KMS-11 (cell line): ENCODE measurements at regions not wholly inside any gene's neighbourhood (a gene's known extent, or its start where the extent isn't known, plus 50 kb on each side); places are given as distances from the start of the nearest gene placed in this dataset.

Experiments used
- H2AFZ ChIP-seq: fragments of 200-600 bp; sonication (generic); 2 replicates; pipeline ENCODE4 v1.6.1; 2016; ENCODE audit warnings: antibody characterized with exemption, mixed run types, low read depth
- H3K27ac ChIP-seq: fragments of 200-600 bp; sonication (generic); 2 replicates; pipeline ENCODE4 v1.6.1; 2016; ENCODE audit warnings: mild to moderate bottlenecking, mixed run types
- H3K27me3 ChIP-seq: fragments of 200-600 bp; sonication (generic); 2 replicates; pipeline ENCODE4 v1.6.1; 2017; ENCODE audit warnings: mild to moderate bottlenecking, low read depth, mixed run types, moderate library complexity; ENCODE audit not compliant: insufficient read depth
- H3K36me3 ChIP-seq: fragments of 200-600 bp; sonication (generic); 2 replicates; pipeline ENCODE4 v1.6.1; 2017; ENCODE audit warnings: mild to moderate bottlenecking, mixed run types; ENCODE audit not compliant: insufficient read depth
- H3K4me1 ChIP-seq: fragments of 200-600 bp; sonication (generic); 2 replicates; pipeline ENCODE4 v1.6.1; 2016; ENCODE audit warnings: mild to moderate bottlenecking, low read depth, mixed run types; ENCODE audit not compliant: poor library complexity, severe bottlenecking
- H3K4me2 ChIP-seq: fragments of 200-600 bp; sonication (generic); 2 replicates; pipeline ENCODE4 v1.7.0; 2016; ENCODE audit warnings: mild to moderate bottlenecking, mixed run types
- H3K4me3 ChIP-seq: fragments of 200-600 bp; sonication (generic); IDR thresholded peaks from 2 replicates; pipeline ENCODE4 v1.6.1; 2017; ENCODE audit warnings: low read depth, low read length, mixed read lengths; ENCODE audit not compliant: insufficient read depth
- H3K79me2 ChIP-seq: fragments of 200-600 bp; sonication (generic); 2 replicates; pipeline ENCODE4 v1.6.1; 2016; ENCODE audit warnings: low read depth, mixed run types; ENCODE audit not compliant: insufficient read depth
- H3K9ac ChIP-seq: fragments of 200-600 bp; sonication (generic); 2 replicates; pipeline ENCODE4 v1.6.1; 2016; ENCODE audit warnings: mild to moderate bottlenecking, mixed run types
- H4K20me1 ChIP-seq: fragments of 200-600 bp; sonication (generic); 2 replicates; pipeline ENCODE4 v1.6.1; 2016; ENCODE audit warnings: mild to moderate bottlenecking, mixed run types; ENCODE audit not compliant: insufficient read depth
- TF ChIP-seq, protein P1 (sequence below): fragments of 200-600 bp; sonication (generic); conservative IDR thresholded peaks from 2 replicates; pipeline ENCODE4 v1.6.1; 2017; ENCODE audit warnings: low read depth, mild to moderate bottlenecking, antibody characterized with exemption, low read length, moderate library complexity, mixed read lengths

DNA sequence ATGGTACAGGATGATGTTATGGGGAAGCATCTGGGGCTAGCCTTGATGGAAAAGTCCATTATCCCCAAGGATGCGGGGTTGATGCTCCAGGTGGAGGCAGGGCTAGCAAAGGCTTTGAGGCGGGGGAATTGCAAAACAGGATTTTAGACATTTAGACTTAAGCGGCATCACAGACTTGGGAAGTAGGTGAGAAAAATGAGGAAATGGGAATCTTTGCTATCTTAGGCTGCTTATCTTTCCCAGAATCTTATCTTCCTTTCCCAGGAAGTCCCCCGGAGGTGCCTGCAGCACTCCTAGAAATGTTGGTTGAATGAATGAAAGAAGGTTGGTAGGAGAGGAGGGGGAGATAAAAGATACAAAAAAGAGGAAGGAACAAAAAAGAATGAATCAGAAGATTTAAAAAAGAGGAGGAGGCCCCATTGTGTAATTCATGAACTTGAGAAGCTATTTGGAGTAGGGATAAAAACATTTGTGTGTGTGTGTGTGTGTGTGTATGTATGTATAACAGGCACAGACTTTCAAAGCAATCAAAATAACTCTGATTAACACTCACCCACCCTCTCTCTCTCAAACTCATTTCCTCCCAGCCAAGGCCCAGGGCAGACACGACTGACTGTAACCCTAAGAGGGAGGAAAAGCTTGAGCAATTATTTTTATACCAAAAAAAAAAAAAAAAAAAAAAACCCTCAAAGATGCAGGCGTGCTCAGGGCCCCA, 62.5 kb upstream of the TBX3 start:
- Histone ChIP-seq H4K20me1 (no peaks in the 10 kb centered on the region), H2AFZ (no peak overlapping the region), H3K4me2 (no peak overlapping the region), H3K27me3 (no peaks in the 10 kb centered on the region), H3K4me3 (no peak overlapping the region), H3K9ac (no peak overlapping the region), H3K27ac (no peak overlapping the region), H3K36me3 (no peaks in the 10 kb centered on the region), H3K79me2 (no peaks in the 10 kb centered on the region), H3K4me1 (no peaks in the 10 kb centered on the region)
- TF ChIP-seq, protein P1, sequence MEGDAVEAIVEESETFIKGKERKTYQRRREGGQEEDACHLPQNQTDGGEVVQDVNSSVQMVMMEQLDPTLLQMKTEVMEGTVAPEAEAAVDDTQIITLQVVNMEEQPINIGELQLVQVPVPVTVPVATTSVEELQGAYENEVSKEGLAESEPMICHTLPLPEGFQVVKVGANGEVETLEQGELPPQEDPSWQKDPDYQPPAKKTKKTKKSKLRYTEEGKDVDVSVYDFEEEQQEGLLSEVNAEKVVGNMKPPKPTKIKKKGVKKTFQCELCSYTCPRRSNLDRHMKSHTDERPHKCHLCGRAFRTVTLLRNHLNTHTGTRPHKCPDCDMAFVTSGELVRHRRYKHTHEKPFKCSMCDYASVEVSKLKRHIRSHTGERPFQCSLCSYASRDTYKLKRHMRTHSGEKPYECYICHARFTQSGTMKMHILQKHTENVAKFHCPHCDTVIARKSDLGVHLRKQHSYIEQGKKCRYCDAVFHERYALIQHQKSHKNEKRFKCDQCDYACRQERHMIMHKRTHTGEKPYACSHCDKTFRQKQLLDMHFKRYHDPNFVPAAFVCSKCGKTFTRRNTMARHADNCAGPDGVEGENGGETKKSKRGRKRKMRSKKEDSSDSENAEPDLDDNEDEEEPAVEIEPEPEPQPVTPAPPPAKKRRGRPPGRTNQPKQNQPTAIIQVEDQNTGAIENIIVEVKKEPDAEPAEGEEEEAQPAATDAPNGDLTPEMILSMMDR = no peak

DNA sequence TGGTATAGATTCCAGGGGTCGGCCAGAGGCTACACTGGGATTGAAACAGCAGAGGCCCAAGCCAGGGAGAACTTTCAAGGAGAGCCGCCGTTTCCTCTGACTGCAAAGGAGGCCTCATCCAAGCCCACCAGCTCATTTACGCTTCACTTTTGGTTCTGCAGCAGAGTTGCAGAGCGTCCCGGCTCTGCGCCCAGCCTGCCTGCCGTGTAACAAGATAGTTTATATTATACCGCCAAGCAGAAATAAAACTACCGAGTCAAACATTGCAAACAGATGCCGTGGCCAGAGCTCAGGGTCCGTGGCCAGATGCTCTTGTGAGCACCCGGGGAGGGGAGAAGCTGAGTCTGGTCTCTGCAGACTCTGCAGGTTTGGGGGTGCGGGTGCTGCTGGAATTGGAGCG, 60.7 kb upstream of the TBX3 start:
- Histone ChIP-seq H4K20me1 (no peaks in the 10 kb centered on the region), H3K4me2 (no peak overlapping the region), H3K4me3 (no peak overlapping the region), H3K4me1 (no peaks in the 10 kb centered on the region), H2AFZ (no peak overlapping the region), H3K79me2 (no peaks in the 10 kb centered on the region), H3K36me3 (no peaks in the 10 kb centered on the region), H3K27me3 (no peaks in the 10 kb centered on the region), H3K27ac (no peak overlapping the region), H3K9ac (no peak overlapping the region)
- TF ChIP-seq, protein P1 = no peak

DNA sequence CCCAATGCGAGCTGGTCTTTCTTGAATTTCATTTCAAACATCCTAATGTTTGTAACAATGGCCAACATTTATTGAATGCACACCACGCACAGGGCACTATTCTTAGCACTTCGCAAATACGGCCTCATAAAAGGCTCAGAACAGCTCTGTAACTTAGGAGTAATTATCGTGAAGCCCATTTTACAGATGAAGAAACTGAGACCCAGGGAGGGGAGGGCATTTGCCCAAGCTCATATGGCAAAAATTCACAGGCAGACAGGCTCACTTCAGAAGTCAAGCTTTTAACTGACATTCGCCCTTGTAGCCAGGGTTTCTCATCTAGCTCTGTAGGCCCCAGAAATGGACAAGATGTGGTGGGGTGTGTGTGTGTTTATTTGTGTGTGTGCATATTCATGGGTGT, 60.3 kb upstream of the TBX3 start:
- Histone ChIP-seq H4K20me1 (no peaks in the 10 kb centered on the region), H3K9ac (no peak overlapping the region), H3K27me3 (no peaks in the 10 kb centered on the region), H3K36me3 (no peaks in the 10 kb centered on the region), H3K79me2 (no peaks in the 10 kb centered on the region), H2AFZ (no peak overlapping the region), H3K4me1 (no peaks in the 10 kb centered on the region), H3K27ac (no peak overlapping the region), H3K4me3 (no peak overlapping the region), H3K4me2 (no peak overlapping the region)
- TF ChIP-seq, protein P1 = no peak

DNA sequence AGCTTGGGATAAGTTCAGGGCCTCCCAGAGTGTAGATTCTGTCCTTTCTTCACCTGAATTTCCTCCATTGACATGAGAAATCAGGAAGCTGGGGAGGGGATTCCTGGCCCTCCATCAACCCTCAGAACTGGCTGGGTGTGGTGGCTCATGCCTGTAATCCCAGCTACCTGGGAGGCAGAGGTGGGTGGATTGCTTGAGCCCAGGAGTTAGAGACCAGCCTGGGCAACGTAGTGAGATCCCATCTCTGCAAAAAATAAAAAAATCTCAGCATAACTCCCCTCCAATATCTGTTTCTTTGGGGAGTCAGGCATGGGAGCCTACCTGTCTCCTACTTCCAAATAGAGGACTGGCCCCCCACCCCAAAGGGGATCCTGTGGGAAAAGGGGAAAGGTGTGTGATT, 59.8 kb upstream of the TBX3 start:
- Histone ChIP-seq H3K27me3 (no peaks in the 10 kb centered on the region), H4K20me1 (no peaks in the 10 kb centered on the region), H3K4me2 (no peak overlapping the region), H3K27ac (no peak overlapping the region), H3K4me1 (no peaks in the 10 kb centered on the region), H2AFZ (no peak overlapping the region), H3K4me3 (no peak overlapping the region), H3K9ac (no peak overlapping the region), H3K79me2 (no peaks in the 10 kb centered on the region), H3K36me3 (no peaks in the 10 kb centered on the region)
- TF ChIP-seq, protein P1 = no peak
